Keratinocyte (primary cell): ENCODE measurements at regions not wholly inside any gene's neighbourhood (a gene's known extent, or its start where the extent isn't known, plus 50 kb on each side); places are given as distances from the start of the nearest gene placed in this dataset.

Experiments used
- DNase-seq: peaks from one replicate; pipeline ENCODE4 v3.0.0-alpha.2; 2011; ENCODE audit warnings: low read depth, missing footprints, low spot score
- FAIRE-seq: peaks from 2 replicates; lab custom pipeline; 2011; peaks lifted over from hg19 to GRCh38; lab: Jason Lieb, UNC
- H2AFZ ChIP-seq: 2 replicates; pipeline ENCODE4 v1.6.0; 2012; ENCODE audit warnings: low read length, control low read depth, inconsistent platforms; ENCODE audit not compliant: control insufficient read depth
- H3K27ac ChIP-seq: 2 replicates; pipeline ENCODE4 v1.5.1; 2011; ENCODE audit warnings: low read length; ENCODE audit not compliant: control insufficient read depth, insufficient read depth
- H3K27me3 ChIP-seq: 3 replicates; pipeline ENCODE4 v1.6.0; 2011; ENCODE audit warnings: low read length; ENCODE audit not compliant: control insufficient read depth, insufficient read depth; ENCODE audit errors: extremely low read depth
- H3K36me3 ChIP-seq, 2 experiments: 2 replicates in 1 of 2; 3 replicates in 1 of 2; pipeline ENCODE4 v1.5.1; 2011; ENCODE audit warnings: low read length in 2 of 2, mild to moderate bottlenecking in 1 of 2; ENCODE audit not compliant: control insufficient read depth in 2 of 2, insufficient read depth in 2 of 2; ENCODE audit errors: extremely low read depth in 1 of 2
- H3K4me1 ChIP-seq: 3 replicates; pipeline ENCODE4 v1.5.1; 2011; ENCODE audit warnings: low read length; ENCODE audit not compliant: control insufficient read depth, insufficient read depth; ENCODE audit errors: extremely low read depth
- H3K4me2 ChIP-seq: 3 replicates; pipeline ENCODE4 v1.6.0; 2011; ENCODE audit warnings: low read depth, low read length; ENCODE audit not compliant: control insufficient read depth, insufficient read depth; ENCODE audit errors: extremely low read depth
- H3K4me3 ChIP-seq, 3 experiments: fragments of 200-600 bp in 1 of 3; sonication (generic) in 1 of 3; 2 replicates in 2 of 3; 3 replicates in 1 of 3; pipeline ENCODE4 v1.5.1; 2011 to 2016; ENCODE audit warnings: low read length in 3 of 3, mild to moderate bottlenecking in 3 of 3, control low read depth in 2 of 3, inconsistent platforms in 1 of 3, low read depth in 1 of 3, mixed read lengths in 1 of 3, mixed run types in 1 of 3, moderate library complexity in 1 of 3; ENCODE audit not compliant: control insufficient read depth in 2 of 3, insufficient read depth in 2 of 3; ENCODE audit errors: extremely low read depth in 1 of 3
- H3K79me2 ChIP-seq: 2 replicates; pipeline ENCODE4 v1.6.0; 2012; ENCODE audit warnings: low read length; ENCODE audit not compliant: control insufficient read depth, insufficient read depth
- H3K9ac ChIP-seq: 3 replicates; pipeline ENCODE4 v1.6.0; 2011; ENCODE audit warnings: low read length; ENCODE audit not compliant: control insufficient read depth, insufficient read depth; ENCODE audit errors: extremely low read depth
- H3K9me1 ChIP-seq: 3 replicates; pipeline ENCODE4 v1.6.0; 2011; ENCODE audit warnings: low read length; ENCODE audit not compliant: control insufficient read depth, insufficient read depth; ENCODE audit errors: extremely low read depth
- H3K9me3 ChIP-seq: 2 replicates; pipeline ENCODE4 v1.5.1; 2012; ENCODE audit warnings: low read depth, low read length; ENCODE audit not compliant: control insufficient read depth
- H4K20me1 ChIP-seq: 3 replicates; pipeline ENCODE4 v1.6.0; 2011; ENCODE audit warnings: low read length; ENCODE audit not compliant: control insufficient read depth, insufficient read depth; ENCODE audit errors: extremely low read depth
- CTCF ChIP-seq, 3 experiments: IDR thresholded peaks in 1 of 3; conservative IDR thresholded peaks in 1 of 3; optimal IDR thresholded peaks in 1 of 3; 2 replicates in 2 of 3; 3 replicates in 1 of 3; pipeline versions ENCODE3 to v1.5.1; 2011; ENCODE audit warnings: low read length in 3 of 3, mild to moderate bottlenecking in 3 of 3, moderate library complexity in 2 of 3, control low read depth in 1 of 3, inconsistent platforms in 1 of 3; ENCODE audit not compliant: insufficient read depth in 2 of 3; ENCODE audit errors: extremely low read depth in 1 of 3
- EZH2 ChIP-seq: IDR thresholded peaks from one replicate; pipeline ENCODE4 v1.6.1; 2012; ENCODE audit warnings: inconsistent platforms, mild to moderate bottlenecking, low read length, moderate library complexity
- dilution Hi-C: fragments of 300-500 bp; cut with MboI; formaldehyde crosslinking; loops from one replicate; pipeline ENCODE4 v1.7.0; 2020; ENCODE audit warnings: low sequenced_read_pairs; ENCODE audit not compliant: extremely low pct_ligation_motif_present

GRCh38 chr6:81808851-81809570 is 56.5 kb upstream of the TENT5A start:
- Histone ChIP-seq H3K27ac (no peak overlapping the region), H3K9ac (no peak overlapping the region), H3K36me3 (no peaks in the 10 kb centered on the region), H3K27me3 (no peaks in the 10 kb centered on the region), H3K4me3 (no peak overlapping the region), H3K4me1 (no peaks in the 10 kb centered on the region), H3K9me1 (no peaks in the 10 kb centered on the region), H3K4me2 (no peak overlapping the region), H3K9me3 (no peaks in the 10 kb centered on the region), H3K79me2 (no peaks in the 10 kb centered on the region), H2AFZ (no peak overlapping the region), H4K20me1 (no peaks in the 10 kb centered on the region)
- no peak for DNase-seq
- dilution Hi-C loops: no loop called here
- TF ChIP-seq EZH2 (no peak), CTCF (optimal IDR thresholded peaks at IDR 0.05 in 1 of 3, IDR thresholded peaks at IDR 0.05 in 1 of 3, conservative IDR thresholded peaks at IDR 0.05 in 1 of 3; ENCODE audit: extremely low read depth in 1 of 3, insufficient read depth in 2 of 3, low read length in 3 of 3) (no peak)
- no peak for FAIRE-seq

DNA sequence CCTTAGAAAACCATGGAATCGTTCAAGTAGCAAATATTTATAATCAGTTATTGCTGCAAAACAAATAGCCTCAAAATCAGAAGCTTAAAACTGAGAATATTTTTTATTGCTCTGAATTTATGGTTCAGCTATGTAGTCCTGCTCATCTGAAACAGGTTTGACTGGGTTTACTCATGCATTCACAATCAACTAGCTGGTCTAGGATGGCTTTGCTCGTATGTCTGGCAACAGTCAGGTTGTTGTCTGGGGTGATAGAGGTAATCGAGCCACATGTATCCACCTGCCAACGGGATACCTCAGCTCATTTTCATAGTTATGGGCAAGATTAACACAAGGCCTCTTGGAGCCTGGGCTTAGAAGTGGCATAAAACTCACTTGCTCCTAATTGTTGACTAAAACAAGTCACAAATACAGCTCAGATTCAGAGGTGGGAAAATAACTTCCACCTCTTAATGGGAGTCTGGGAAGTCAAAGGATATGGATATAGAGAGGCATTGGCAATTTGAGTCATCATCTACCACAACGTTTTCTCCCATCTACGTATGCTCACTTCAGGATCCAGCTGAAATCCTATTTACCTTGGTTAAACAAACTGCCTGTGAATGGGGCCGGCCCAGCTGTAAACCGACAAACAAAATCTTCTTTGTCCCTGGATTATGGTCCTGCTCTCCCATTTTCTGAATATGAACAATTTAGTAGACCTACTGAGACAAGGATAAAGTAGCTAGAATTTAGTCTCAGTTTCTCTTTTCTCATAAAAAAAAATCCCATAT is 54.5 kb upstream of the TENT5A start:
- no peaks in the 10 kb centered on the region for H3K4me1 ChIP-seq
- dilution Hi-C loops: no loop called here
- H3K36me3 ChIP-seq: no peaks in the 10 kb centered on the region
- TF ChIP-seq EZH2 (no peak), CTCF (optimal IDR thresholded peaks at IDR 0.05 in 1 of 3, IDR thresholded peaks at IDR 0.05 in 1 of 3, conservative IDR thresholded peaks at IDR 0.05 in 1 of 3; ENCODE audit: extremely low read depth in 1 of 3, insufficient read depth in 2 of 3, low read length in 3 of 3) (no peak)
- H3K27ac ChIP-seq: no peak overlapping the region
- H3K79me2 ChIP-seq: no peaks in the 10 kb centered on the region
- H3K4me2 ChIP-seq: no peak overlapping the region
- H4K20me1 ChIP-seq: no peaks in the 10 kb centered on the region
- no peak for DNase-seq
- no peaks in the 10 kb centered on the region for H3K9me1 ChIP-seq
- H3K4me3 ChIP-seq: no peak overlapping the region
- H3K27me3 ChIP-seq: no peaks in the 10 kb centered on the region
- H2AFZ ChIP-seq: no peak overlapping the region
- peak; percentile 23 for FAIRE-seq
- no peak overlapping the region for H3K9ac ChIP-seq
- H3K9me3 ChIP-seq: no peaks in the 10 kb centered on the region
